Activated T-cell treated with anti-CD3 and anti-CD28 coated beads for 24 hours (primary cell): ENCODE measurements at regions not wholly inside any gene's neighbourhood (a gene's known extent, or its start where the extent isn't known, plus 50 kb on each side); places are given as distances from the start of the nearest gene placed in this dataset.
A peak's percentile ranks its signal among the peaks of the same experiment; 100 is the strongest.

Experiments
- DNase-seq: peaks from one replicate; pipeline ENCODE4 v3.0.0-alpha.2; 2020; ENCODE audit warnings: low read depth

DNA sequence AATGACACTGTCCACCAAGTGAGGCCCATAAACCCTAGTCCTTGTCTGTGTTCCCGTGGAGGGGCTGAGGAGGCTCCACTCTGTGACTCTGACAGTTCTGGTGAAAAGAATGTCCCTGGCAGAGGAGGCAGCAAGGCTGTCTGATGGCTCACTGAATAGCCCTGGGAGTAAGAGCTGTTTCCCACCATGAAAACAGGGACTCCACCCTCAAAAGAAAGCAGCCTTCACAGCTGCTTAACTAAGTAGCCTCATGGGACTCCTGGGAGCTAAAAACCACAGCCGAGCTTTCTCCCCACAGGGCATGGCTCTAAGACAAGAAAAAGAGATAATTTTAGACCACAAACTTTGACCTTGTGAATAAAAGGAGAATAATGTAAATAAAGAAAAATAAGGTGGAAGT, 135.1 kb upstream of the FRY start:
- no peak for DNase-seq

DNA sequence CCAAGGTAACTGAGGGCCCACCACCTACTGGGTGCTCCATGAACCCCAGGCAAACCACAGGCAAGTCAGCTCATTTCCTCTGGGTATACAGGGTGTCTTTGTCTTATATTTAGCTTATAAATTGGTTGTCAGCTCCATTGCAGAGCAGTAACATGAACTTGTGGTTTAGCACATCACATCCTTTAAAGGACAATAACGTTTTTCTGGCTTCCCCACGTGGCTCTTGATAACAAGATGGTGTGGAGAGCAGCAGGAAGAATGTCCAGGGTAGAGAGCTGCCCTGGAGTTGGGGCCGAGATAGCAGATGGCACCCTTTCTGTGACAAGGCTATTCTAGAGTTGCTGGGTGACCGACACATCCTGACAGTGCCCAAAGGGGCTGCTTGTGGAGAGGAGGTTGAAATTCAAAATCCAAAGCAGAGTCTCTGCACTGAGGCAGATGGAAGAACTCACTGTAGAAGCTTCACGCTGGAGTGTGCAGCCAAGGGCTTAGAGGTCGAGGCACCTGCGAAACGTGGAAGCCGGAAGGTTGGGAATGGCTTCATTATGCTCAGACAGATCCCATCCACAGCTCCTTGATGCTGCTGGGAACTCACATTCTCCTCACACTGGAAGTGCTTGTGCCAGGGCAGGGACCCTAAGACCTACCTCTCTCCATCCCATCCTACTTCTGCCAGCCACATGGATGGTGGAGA, 133.0 kb upstream of the FRY start:
- no peak for DNase-seq

DNA sequence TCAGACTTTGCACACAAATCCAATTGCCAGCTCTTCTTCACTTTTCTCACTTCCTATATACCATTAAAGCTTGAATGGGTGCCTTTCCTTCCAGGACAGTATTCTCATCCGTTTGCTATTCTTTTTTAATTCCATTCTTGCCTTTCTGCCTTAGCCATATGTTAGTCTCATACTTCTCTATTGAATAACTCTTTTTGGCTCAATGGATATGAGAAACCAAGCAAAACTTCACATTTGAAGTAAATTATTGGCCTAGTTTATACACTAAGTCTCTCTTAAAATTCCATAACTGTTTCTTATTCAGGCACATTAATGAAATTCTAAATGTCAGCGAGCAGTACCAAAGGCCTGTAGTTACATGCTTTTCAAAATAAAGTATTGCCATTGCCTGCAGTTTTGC, 129.6 kb upstream of the FRY start:
- no peak for DNase-seq

GRCh38 chr13:31903111-31903815, 128.3 kb upstream of the FRY start:
- no peak for DNase-seq

GRCh38 chr13:31904941-31905824, 126.4 kb upstream of the FRY start:
- no peak for DNase-seq

- no peak for DNase-seq
These were observed 125.6 kb upstream of the FRY start for GRCh38 chr13:31905961-31906360.

GRCh38 chr13:31908696-31909411, 122.7 kb upstream of the FRY start:
- no peak for DNase-seq

DNA sequence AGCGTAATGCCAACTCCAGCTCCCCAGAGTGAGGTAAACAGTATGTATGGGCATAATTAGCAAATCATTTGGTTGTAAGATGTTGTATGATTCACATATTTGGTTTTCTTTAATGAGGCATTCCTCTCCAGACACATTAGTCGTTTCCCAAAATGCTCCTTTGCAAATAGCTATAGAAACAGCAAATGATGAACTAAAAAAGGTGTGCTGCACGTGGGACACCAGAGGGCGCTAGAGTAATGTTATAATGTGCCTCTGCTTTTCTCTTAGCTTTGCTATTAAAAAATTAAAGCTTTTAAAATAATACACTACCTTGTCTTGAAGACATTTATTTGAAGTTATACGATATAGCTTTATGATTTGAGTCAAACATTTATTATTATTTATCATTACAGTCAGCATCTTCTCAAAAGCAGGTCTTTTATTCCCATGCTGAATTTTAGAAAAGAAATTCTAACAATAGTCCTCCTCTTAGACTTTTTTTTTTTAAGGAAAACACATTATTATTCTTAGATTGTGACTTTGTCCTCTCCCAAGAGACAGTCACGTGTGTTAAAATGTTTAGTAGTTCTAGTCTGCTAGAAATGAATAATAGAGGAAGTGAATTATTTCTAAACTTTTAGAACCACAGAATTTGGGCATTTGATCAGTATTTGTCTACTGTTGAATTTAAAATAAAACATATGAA, 121.6 kb upstream of the FRY start:
- peak; percentile 35 for DNase-seq

GRCh38 chr13:31910633-31911032, 120.9 kb upstream of the FRY start:
- no peak for DNase-seq

DNA sequence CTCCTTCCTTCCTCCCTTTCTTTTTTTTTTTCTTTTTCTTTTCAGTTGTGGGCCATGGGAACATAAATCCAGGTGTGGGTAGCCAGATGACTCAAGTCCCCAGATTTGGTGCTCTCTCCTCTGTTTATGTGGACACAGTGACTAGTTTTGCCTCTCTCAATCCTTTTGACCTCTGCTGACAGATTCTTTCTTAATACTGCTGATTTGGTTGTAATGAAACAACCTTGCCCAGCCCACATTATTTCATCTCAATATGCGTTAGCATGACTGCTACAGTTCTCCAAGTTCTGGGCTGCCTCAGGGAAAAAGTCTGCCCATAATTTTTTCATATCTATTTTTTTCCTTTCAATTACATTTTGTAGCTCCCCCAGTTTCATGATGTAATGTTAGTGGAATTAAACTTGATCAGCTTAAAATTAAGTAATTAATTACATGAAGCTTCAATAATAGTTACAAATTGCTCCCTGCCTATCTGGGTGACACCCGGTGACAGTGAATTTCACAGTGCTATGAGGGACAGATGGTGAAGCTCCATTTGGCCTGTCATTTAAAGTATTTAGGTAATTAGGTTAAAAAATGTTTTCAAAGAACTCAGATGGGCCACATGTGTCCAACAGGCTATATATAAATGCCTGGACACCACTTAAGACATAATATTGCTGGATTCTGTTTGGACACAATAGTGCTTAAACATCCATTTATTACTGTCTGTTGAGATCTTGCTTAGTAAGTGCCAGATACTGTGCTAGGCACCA, 118.8 kb upstream of the FRY start:
- DNase-seq, result no peak

DNA sequence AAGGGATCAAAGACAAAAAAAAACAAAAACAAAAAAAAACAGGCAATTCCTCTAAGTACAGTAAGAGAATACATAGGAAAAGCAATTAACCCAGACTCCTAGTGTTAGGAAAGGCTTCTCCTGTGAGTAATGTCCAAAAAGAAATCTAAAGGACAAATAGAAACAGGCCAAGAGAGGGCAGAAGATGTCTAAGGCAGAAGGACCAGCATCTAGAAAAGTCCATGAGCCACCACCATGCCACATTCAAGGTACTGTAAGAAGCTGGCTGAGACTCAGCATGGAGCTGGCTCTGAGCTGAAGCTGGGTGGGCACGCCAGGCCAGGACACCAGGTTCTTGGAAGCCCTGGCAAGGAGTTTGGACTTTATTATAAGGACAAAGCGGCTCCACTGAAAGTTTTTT, 118.1 kb upstream of the FRY start:
- no peak for DNase-seq

GRCh38 chr13:31914843-31915242, 116.7 kb upstream of the FRY start:
- no peak for DNase-seq

DNA sequence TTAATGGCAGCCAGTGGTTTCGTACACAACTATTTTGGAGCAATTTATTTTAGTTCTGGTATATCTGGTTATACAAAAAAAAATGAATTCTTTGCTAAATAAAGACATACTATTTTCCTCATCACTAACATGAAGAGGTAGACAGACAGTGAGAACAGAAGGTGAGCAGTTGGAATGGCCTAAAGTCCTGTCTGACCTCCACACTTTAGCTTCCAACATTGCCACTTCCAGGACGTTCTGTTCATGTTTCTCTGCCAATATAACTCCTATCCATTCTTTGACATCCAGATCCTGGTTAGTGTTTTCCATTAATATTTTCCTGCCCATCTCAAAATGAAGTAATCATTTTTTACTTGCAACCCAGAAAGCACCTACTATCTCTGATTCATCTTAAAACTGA, 112.9 kb upstream of the FRY start:
- no peak for DNase-seq

- no peak for DNase-seq
These were observed 112.3 kb upstream of the FRY start for GRCh38 chr13:31919241-31919640.

GRCh38 chr13:31919971-31920726, 111.4 kb upstream of the FRY start:
- DNase-seq, result no peak

GRCh38 chr13:31920727-31921100, 110.9 kb upstream of the FRY start:
- DNase-seq, result no peak

DNA sequence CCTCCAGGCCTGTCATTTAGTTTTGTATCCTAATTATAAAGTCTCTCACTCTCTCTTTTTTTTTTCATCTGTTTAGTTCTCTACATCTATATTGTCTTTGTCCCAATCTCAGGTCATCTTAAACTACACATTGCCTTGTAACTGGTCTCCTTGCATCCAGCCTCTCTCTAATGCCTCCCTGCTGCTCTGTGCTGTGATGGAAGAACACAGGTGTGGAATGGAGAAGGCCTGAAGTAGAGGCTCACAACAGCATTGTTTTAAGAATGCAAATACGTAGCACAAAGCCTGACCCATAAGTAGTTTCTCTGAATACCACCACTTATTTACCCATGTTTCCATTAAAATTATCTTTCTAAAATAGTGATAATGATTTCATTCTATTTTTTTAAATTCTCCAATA, 108.8 kb upstream of the FRY start:
- DNase-seq, result no peak

- no peak for DNase-seq
These were observed 108.3 kb upstream of the FRY start for GRCh38 chr13:31923134-31923763.

- DNase-seq, result no peak
These were observed 106.5 kb upstream of the FRY start for GRCh38 chr13:31925079-31925478.

DNA sequence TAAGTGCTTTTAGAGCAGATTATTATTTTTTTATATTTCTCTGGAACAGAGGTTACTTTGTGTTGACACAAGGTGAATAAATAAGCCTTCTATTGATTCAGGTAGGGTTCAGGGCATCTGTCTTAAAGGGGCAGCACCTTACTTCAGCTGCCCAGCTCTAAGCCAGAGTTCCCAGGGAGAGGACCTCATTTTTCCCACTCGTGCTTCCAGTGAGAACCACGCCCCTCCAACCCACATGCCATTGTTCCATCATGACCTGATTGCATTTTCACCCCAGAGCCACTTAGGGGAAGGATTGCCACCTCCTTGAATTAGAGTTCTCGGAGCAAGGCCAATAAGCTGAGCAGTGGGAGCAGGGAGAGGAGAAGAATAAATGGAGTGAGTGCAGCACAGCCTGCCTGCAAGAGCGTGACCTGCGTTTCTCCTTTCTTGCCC, 104.3 kb upstream of the FRY start:
- no peak for DNase-seq
